ENCODE measurements at regions not wholly inside any gene's neighbourhood (a gene's known extent, or its start where the extent isn't known, plus 50 kb on each side); places are given as distances from the start of the nearest gene placed in this dataset.

DNA sequence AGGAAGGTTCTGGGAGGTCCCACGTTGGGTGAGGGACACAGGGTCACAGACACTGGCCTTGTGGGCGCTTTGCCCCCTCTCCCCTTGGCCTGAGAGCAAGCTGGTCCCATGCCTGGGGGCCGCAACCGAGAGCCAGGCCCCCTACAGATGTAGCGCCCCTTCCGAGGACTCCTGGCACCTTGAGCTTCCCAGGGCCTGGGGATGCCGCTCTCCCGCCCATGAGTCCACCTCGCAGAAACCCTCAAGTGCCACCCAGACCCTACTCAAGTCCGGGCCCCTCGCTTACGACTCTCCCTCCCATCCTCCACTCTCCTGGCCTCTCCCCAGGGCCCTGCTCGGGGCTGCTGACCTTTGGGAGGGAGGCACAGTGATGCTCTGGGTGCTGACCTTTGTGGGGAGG is 204.0 kb downstream of the BRD1 start:
- TF ChIP-seq, protein P1, sequence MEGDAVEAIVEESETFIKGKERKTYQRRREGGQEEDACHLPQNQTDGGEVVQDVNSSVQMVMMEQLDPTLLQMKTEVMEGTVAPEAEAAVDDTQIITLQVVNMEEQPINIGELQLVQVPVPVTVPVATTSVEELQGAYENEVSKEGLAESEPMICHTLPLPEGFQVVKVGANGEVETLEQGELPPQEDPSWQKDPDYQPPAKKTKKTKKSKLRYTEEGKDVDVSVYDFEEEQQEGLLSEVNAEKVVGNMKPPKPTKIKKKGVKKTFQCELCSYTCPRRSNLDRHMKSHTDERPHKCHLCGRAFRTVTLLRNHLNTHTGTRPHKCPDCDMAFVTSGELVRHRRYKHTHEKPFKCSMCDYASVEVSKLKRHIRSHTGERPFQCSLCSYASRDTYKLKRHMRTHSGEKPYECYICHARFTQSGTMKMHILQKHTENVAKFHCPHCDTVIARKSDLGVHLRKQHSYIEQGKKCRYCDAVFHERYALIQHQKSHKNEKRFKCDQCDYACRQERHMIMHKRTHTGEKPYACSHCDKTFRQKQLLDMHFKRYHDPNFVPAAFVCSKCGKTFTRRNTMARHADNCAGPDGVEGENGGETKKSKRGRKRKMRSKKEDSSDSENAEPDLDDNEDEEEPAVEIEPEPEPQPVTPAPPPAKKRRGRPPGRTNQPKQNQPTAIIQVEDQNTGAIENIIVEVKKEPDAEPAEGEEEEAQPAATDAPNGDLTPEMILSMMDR (IDR thresholded peaks at IDR 0.05; ENCODE audit: low read depth, low read length): no peak
- DNase-seq (ENCODE audit: extremely low read depth, low read depth): no peak

DNA sequence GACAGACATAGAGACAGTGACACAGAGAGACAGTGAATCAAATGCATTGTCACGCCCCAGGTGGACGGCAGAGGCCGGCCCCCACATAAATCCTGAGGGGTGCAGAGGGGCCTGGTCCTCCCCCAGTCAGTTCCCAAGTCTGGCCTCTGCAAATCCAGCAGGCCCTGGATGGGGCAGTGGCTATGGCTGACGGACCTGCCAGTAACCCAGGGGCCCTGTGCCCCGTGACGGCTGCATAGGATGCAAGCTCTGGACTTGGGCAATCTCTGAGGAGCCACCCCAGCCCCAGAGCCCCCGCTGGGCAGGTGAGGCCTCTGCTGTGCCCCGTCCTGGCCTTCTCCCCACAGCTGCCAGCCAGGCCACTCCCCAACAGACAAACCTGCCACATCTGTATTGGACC is 204.5 kb downstream of the BRD1 start:
- DNase-seq (ENCODE audit: extremely low read depth, low read depth): no peak
- TF ChIP-seq, protein P1 (IDR thresholded peaks at IDR 0.05; ENCODE audit: low read depth, low read length): no peak

DNA sequence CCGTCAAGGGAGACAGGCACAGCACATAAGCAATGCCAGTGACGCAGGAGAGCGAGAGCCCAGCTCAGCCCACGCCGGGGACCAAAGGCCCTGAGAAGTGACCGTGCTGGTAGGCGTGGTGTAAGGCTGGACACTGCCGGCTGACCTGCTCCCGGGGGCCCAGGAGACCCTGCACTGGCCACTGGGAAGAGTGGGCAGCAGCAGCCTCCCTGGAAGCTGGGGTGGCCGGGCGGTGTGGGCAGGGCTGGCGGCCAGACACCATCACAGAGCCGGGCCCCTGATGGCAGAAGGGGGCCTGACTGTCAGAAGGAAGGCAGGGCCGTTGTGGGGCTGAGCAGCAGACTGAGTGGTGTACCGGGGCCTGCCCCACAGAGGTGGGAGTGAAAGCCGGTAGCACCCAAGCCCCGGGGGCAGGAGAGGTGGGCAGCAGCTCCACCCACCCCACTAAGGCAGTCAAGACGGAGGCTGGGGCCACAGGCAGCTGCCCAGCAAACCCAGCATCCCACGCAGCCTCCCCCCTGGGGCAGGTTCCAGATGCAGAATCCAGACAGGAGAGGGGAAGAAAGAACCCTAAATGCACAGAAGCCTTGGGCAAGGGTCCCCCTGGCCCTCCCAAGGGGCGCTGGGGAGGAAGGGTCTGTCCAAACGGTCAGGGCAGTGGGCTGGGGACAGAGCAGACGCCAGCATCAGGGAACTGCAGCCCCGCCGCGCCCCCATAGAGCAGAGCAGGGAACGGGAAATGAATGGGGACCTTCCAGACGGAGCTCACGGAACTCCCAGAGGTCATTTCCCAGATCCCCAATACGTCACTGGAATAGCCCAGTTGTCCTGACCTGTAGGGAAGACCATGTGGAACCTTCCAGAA is 205.2 kb downstream of the BRD1 start:
- DNase-seq (ENCODE audit: extremely low read depth, low read depth): no peak
- TF ChIP-seq, protein P1 (IDR thresholded peaks at IDR 0.05; ENCODE audit: low read depth, low read length): no peak

DNA sequence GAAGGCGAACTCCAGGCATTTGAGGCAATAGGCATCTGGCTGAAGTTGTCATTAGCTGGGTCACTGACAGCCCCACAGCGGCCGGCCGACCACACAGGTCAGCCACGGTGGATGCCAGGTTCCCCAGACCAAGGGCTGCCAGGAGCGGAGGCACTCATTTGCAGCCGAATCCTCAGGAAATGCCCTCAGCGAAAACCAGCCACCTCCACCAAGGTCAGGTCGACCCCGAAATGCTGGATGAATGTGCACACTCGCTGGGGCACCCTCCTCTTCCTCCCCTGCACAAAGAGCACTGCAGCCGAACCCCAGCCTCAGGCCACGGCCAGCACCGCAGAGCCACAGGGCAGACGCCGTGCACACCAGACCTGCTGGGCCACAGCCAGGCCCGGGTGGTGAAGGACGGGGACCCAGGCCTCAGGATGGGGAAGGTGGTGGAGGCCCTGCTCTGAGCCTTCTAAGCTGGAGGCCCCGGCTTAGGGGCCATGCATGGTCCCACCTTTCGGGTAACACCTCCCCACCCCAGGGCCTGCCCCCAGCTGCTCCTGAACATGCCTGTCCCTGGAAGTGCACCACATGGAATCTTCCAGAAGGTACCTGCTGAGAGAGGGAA is 206.0 kb downstream of the BRD1 start:
- TF ChIP-seq, protein P1 (IDR thresholded peaks at IDR 0.05; ENCODE audit: low read depth, low read length): no peak
- DNase-seq (ENCODE audit: extremely low read depth, low read depth): no peak

DNA sequence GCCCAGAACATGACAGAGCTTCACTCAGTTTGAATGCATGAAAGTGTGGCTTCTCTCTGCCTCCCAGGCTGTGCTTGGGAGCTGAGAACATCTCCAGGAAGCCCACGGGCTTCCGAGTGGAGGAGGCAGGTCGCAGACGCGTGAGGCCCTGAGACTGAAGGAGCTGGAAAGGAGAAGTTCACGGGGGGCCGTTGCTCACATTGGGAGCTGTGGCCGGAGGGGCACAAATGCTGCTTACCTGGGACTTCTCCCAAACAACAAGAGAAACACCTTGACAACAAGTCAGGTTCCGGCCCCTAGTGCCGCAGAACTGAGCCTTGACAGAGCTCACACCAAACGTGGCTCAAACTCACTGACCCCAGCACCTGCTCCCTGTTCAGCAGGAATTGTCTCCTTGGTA is 207.0 kb downstream of the BRD1 start:
- no peak for DNase-seq (ENCODE audit: extremely low read depth, low read depth)

DNA sequence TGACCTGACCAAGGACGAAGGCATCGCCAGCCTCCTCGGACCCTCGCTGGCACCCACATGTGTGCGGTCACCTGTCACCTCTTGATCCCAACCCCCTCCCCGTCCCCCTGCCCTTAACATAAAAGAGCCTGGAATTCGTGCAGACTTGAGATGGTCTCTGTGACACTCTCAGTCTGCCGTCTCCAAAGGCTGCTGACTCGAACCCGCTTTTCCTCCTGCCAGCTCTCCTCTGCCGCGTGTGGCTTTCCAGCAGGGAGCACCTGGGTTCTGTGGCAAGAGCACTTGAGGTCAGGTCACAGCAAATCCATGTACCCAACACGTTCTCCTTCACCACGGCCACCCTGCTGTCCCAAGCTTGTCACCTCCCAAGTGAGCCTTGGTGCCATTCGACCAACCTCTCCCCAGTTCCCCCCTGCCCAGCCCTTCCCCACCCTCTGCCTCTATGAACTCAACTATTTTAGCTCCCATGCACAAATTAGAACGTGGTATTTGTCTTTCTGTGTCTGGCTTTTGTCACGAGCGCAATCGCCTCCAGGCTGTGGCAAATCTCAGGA is 207.6 kb downstream of the BRD1 start:
- TF ChIP-seq, protein P1 (IDR thresholded peaks at IDR 0.05; ENCODE audit: low read depth, low read length): no peak
- no peak for DNase-seq (ENCODE audit: extremely low read depth, low read depth)

More for the DNA sequence above, 207.0 kb downstream of the BRD1 start:
- TF ChIP-seq, protein P1 (IDR thresholded peaks at IDR 0.05; ENCODE audit: low read depth, low read length): no peak

DNA sequence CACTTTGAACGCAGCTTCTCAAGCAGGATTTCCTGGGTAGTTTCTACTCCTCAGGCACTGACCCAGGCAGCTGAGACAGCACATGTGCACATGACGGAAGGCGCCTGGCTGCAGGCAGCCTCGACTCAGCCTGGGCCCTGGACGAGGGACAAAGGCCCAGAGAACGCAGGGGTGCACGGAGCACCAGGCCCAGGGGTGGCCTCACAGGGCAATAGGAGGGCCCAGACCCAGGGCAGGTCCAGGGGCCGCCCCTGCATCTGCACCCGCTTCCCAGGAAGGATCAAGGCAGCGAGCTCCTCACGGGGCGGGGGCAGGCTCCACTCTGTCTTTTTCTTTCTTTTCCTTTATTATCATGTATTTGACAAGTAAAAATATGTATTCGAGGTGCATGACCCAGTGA is 208.4 kb downstream of the BRD1 start:
- DNase-seq (ENCODE audit: extremely low read depth, low read depth): no peak
- TF ChIP-seq, protein P1 (IDR thresholded peaks at IDR 0.05; ENCODE audit: low read depth, low read length): no peak
